Natural killer cell (primary cell): ENCODE measurements at regions not wholly inside any gene's neighbourhood (a gene's known extent, or its start where the extent isn't known, plus 50 kb on each side); places are given as distances from the start of the nearest gene placed in this dataset.

ENCODE experiments used
- ATAC-seq, 3 donors: fragments of 150-1000 bp in 2 of 3; fragments of 200-7000 bp in 1 of 3; cut with Tn5 transposase; 1 replicate in 1 of 3; 2 replicates in 2 of 3; pipeline ENCODE4 v1.10.0; 2021; ENCODE audit warnings: mild to moderate bottlenecking in 2 of 3, moderate library complexity in 2 of 3
- DNase-seq, 2 donors: peaks; one replicate each; pipeline versions ENCODE4 v3.0.0 to v3.0.0-alpha.2; 2013 to 2021; ENCODE audit warnings: mixed read lengths in 1 of 2
- H3K27ac ChIP-seq: one replicate; pipeline ENCODE4 v1.5.1; 2013; ENCODE audit warnings: mild to moderate bottlenecking, low read length
- H3K27me3 ChIP-seq: one replicate; pipeline ENCODE4 v1.6.1; 2013; ENCODE audit warnings: low read length; ENCODE audit not compliant: control insufficient read depth, insufficient read depth
- H3K36me3 ChIP-seq: one replicate; pipeline ENCODE4 v1.6.1; 2013; ENCODE audit warnings: low read length; ENCODE audit not compliant: control insufficient read depth, insufficient read depth
- H3K4me1 ChIP-seq: one replicate; pipeline ENCODE4 v1.6.1; 2013; ENCODE audit warnings: low read length; ENCODE audit not compliant: control insufficient read depth, insufficient read depth
- H3K4me3 ChIP-seq: one replicate; pipeline ENCODE4 v1.5.1; 2013; ENCODE audit warnings: low read length
- H3K9me3 ChIP-seq: one replicate; pipeline ENCODE4 v1.6.1; 2013; ENCODE audit warnings: low read length; ENCODE audit not compliant: control insufficient read depth, insufficient read depth
- H3K27ac Mint-ChIP-seq, 2 donors: one replicate each; pipeline ENCODE4 v1.8.0; 2022; ENCODE audit warnings: mild to moderate bottlenecking in 2 of 2, mixed read lengths in 2 of 2, moderate library complexity in 1 of 2
- H3K27me3 Mint-ChIP-seq, 2 donors: one replicate each; pipeline ENCODE4 v1.8.0; 2022; ENCODE audit warnings: low read depth in 2 of 2, mixed read lengths in 2 of 2
- H3K36me3 Mint-ChIP-seq: one replicate; pipeline ENCODE4 v1.8.0; 2022; ENCODE audit warnings: mixed read lengths
- H3K4me1 Mint-ChIP-seq, 2 donors: one replicate each; pipeline ENCODE4 v1.8.0; 2022; ENCODE audit warnings: mixed read lengths in 2 of 2
- H3K4me3 Mint-ChIP-seq: one replicate; pipeline ENCODE4 v1.8.0; 2022; ENCODE audit warnings: mild to moderate bottlenecking, moderate library complexity, mixed read lengths
- H3K9me3 Mint-ChIP-seq, 2 donors: one replicate each; pipeline ENCODE4 v1.8.0; 2022; ENCODE audit warnings: mixed read lengths in 2 of 2
- CTCF ChIP-seq: fragments of 200-600 bp; IDR thresholded peaks from one replicate; pipeline ENCODE4 v1.8.0; 2022; ENCODE audit warnings: antibody characterized with exemption
- WGBS: methylation state at CpG from one replicate; pipeline ENCODE4 v1.1.7; 2013; ENCODE audit warnings: missing lambda C conversion rate; ENCODE audit not compliant: insufficient coverage; 5-methylcytosine and 5-hydroxymethylcytosine counted together
- intact Hi-C: fragments of 100-400 bp; cut with micrococcal nuclease; formaldehyde crosslinking; loops from one replicate; pipeline ENCODE4 v1.14.2; 2022

GRCh38 chr16:65716737-65717700 lies 595.2 kb upstream of the CDH11 start:
- no peaks in the 10 kb centered on the region for H3K27me3 ChIP-seq
- ATAC-seq = no peak
- TF ChIP-seq CTCF = no peak
- Mint-ChIP-seq H3K36me3 (no peaks in the 10 kb centered on the region), H3K4me1 (no peaks in the 10 kb centered on the region), H3K27me3 (peaks cover 3 to 14% of the 10 kb centered on the region in 2 donors), H3K4me3 (no peak overlapping the region), H3K9me3 (no peaks in the 10 kb centered on the region), H3K27ac (no peak overlapping the region)
- WGBS = 11% methylated on average over 8 of the region's 8 CpGs
- H3K9me3 ChIP-seq = no peaks in the 10 kb centered on the region
- intact Hi-C loops = no loop called here
- no peak for DNase-seq
- no peak overlapping the region for H3K27ac ChIP-seq
- H3K4me3 ChIP-seq = no peak overlapping the region
- H3K36me3 ChIP-seq = no peaks in the 10 kb centered on the region
- H3K4me1 ChIP-seq = no peaks in the 10 kb centered on the region

- Histone ChIP-seq H3K9me3 (no peaks in the 10 kb centered on the region), H3K27me3 (no peaks in the 10 kb centered on the region), H3K4me3 (no peak overlapping the region), H3K27ac (no peak overlapping the region), H3K36me3 (no peaks in the 10 kb centered on the region), H3K4me1 (no peaks in the 10 kb centered on the region)
- 32% methylated on average over 6 of the region's 7 CpGs for WGBS
- Mint-ChIP-seq H3K36me3 (no peaks in the 10 kb centered on the region), H3K9me3 (no peaks in the 10 kb centered on the region), H3K27ac (no peak overlapping the region), H3K4me3 (no peak overlapping the region), H3K27me3 (peaks cover 2 to 3% of the 10 kb centered on the region in 2 donors), H3K4me1 (no peaks in the 10 kb centered on the region)
- DNase-seq (no peak), ATAC-seq (no peak)
- intact Hi-C loops = no loop called here
- TF ChIP-seq CTCF = no peak
These were observed 591.4 kb upstream of the CDH11 start for GRCh38 chr16:65713181-65713808.

GRCh38 chr16:65710107-65710506 lies 588.2 kb upstream of the CDH11 start:
- no peaks in the 10 kb centered on the region for H3K36me3 Mint-ChIP-seq
- WGBS = 87% methylated on average over 7 of the region's 8 CpGs
- H3K27me3 Mint-ChIP-seq = peaks cover 0 to 5% of the 10 kb centered on the region in 2 donors
- Histone ChIP-seq H3K4me3 (no peak overlapping the region), H3K27me3 (no peaks in the 10 kb centered on the region), H3K36me3 (no peaks in the 10 kb centered on the region), H3K4me1 (no peaks in the 10 kb centered on the region), H3K27ac (no peak overlapping the region), H3K9me3 (no peaks in the 10 kb centered on the region)
- no peak for TF ChIP-seq CTCF
- no peak for DNase-seq
- no peaks in the 10 kb centered on the region for H3K9me3 Mint-ChIP-seq
- no peak overlapping the region for H3K4me3 Mint-ChIP-seq
- intact Hi-C loops = no loop called here
- no peaks in the 10 kb centered on the region for H3K4me1 Mint-ChIP-seq
- ATAC-seq = no peak
- no peak overlapping the region for H3K27ac Mint-ChIP-seq
